Upper lobe of right lung (tissue), 1 donor: ENCODE measurements at regions not wholly inside any gene's neighbourhood (a gene's known extent, or its start where the extent isn't known, plus 50 kb on each side); places are given as distances from the start of the nearest gene placed in this dataset.

Source experiments
- ATAC-seq: fragments of 200-7000 bp; cut with Tn5 transposase; one replicate; pipeline ENCODE4 v1.9.1; 2020; ENCODE audit warnings: mild to moderate bottlenecking, moderate library complexity
- DNase-seq: peaks from one replicate; pipeline ENCODE4 v3.0.0-alpha.2; 2020
- H3K27ac ChIP-seq: fragments of 200-600 bp; one replicate; pipeline ENCODE4 v1.8.0; 2022
- H3K27me3 ChIP-seq: fragments of 200-600 bp; one replicate; pipeline ENCODE4 v1.8.0; 2022; ENCODE audit warnings: mild to moderate bottlenecking
- H3K36me3 ChIP-seq: fragments of 200-600 bp; one replicate; pipeline ENCODE4 v1.8.0; 2022
- H3K4me1 ChIP-seq: fragments of 200-600 bp; one replicate; pipeline ENCODE4 v1.8.0; 2022
- H3K4me3 ChIP-seq: fragments of 200-600 bp; one replicate; pipeline ENCODE4 v1.8.0; 2022; ENCODE audit warnings: mild to moderate bottlenecking
- H3K9me3 ChIP-seq: fragments of 200-600 bp; one replicate; pipeline ENCODE4 v1.8.0; 2022
- intact Hi-C: fragments of 100-400 bp; cut with DNase I; formaldehyde crosslinking; loops from one replicate; pipeline ENCODE4 v1.11.0; 2022
- TF ChIP-seq, protein P1 (sequence below): fragments of 200-600 bp; IDR thresholded peaks from one replicate; pipeline ENCODE4 v1.8.0; 2022; ENCODE audit warnings: antibody characterized with exemption
- donor health status: DM: no; HTN: yes; CAD: no; lungs with severe emphysema.

DNA sequence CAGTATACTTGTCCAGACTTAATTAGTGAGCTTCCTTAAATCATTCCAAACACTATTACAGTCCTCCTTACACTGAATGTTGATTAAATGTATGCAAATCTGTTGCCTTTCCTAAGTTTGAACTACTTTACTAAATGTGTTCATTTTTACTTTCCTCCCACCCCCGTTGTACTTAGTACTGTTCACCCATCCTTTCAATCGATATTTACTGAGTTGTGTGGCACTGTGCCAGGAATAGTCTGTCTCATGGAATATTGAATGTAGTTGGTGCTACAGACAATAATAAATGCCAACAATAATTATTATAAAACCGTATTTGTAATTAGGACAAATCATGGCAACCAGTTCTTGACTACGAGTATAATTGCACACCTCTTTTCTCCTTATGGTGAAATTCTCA, 335.7 kb downstream of the GPR37 start:
- ATAC-seq = no peak
- intact Hi-C loops = no loop called here
- TF ChIP-seq, protein P1, sequence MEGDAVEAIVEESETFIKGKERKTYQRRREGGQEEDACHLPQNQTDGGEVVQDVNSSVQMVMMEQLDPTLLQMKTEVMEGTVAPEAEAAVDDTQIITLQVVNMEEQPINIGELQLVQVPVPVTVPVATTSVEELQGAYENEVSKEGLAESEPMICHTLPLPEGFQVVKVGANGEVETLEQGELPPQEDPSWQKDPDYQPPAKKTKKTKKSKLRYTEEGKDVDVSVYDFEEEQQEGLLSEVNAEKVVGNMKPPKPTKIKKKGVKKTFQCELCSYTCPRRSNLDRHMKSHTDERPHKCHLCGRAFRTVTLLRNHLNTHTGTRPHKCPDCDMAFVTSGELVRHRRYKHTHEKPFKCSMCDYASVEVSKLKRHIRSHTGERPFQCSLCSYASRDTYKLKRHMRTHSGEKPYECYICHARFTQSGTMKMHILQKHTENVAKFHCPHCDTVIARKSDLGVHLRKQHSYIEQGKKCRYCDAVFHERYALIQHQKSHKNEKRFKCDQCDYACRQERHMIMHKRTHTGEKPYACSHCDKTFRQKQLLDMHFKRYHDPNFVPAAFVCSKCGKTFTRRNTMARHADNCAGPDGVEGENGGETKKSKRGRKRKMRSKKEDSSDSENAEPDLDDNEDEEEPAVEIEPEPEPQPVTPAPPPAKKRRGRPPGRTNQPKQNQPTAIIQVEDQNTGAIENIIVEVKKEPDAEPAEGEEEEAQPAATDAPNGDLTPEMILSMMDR = no peak

DNA sequence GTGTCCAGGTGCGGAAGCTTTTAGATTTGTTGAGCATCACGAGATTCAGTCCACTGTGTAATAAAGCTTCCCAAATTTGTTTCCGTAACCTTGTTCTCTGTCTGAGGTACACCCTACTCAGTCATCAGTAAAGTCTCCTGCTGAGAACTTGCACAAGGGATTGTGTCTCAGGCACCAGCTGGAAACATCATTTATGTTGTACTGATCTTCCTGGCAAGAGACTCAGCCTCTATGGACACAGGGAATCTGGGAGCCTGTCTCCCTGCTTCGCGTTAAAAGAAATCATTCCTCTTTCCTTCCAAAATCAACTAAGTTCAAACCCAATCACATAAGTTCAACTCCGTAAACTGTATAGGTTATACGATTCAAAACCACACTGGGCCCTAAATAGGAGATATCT, 336.8 kb downstream of the GPR37 start:
- H3K4me3 ChIP-seq = no peak overlapping the region
- DNase-seq = no peak
- ATAC-seq = no peak
- H3K27me3 ChIP-seq = no peaks in the 10 kb centered on the region
- H3K9me3 ChIP-seq = no peaks in the 10 kb centered on the region
- no peaks in the 10 kb centered on the region for H3K36me3 ChIP-seq
- TF ChIP-seq, protein P1 = no peak
- H3K4me1 ChIP-seq = no peaks in the 10 kb centered on the region
- H3K27ac ChIP-seq = no peak overlapping the region
- intact Hi-C loops = no loop called here

More for the DNA sequence above, 335.7 kb downstream of the GPR37 start:
- Histone ChIP-seq H3K9me3 (no peaks in the 10 kb centered on the region), H3K4me1 (no peaks in the 10 kb centered on the region), H3K36me3 (no peaks in the 10 kb centered on the region), H3K27me3 (no peaks in the 10 kb centered on the region), H3K4me3 (no peak overlapping the region), H3K27ac (no peak overlapping the region)
- no peak for DNase-seq

DNA sequence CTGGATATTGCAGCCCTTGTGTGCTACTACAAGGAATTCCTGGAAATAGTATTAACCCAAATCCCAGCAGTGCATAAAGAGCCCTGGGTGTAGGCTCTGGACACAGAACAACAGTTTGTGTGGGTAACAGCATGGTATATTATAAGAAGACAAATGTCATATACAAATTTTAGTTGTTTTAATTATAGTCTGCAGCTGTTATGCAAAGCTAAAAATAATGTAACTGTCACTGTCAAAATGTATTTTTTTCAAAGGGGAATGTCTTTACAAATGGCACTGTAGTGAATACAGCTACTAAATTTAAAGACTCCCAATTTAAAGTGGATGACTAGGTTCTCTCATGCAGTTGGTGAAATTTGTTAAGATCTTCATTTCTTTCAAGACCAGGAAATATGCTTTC, 339.0 kb downstream of the GPR37 start:
- Histone ChIP-seq H3K36me3 (no peaks in the 10 kb centered on the region), H3K4me1 (no peaks in the 10 kb centered on the region), H3K27me3 (no peaks in the 10 kb centered on the region), H3K27ac (no peak overlapping the region), H3K4me3 (no peak overlapping the region), H3K9me3 (no peaks in the 10 kb centered on the region)
- ATAC-seq (no peak), DNase-seq (no peak)
- TF ChIP-seq, protein P1 = no peak
- intact Hi-C loops = no loop called here

DNA sequence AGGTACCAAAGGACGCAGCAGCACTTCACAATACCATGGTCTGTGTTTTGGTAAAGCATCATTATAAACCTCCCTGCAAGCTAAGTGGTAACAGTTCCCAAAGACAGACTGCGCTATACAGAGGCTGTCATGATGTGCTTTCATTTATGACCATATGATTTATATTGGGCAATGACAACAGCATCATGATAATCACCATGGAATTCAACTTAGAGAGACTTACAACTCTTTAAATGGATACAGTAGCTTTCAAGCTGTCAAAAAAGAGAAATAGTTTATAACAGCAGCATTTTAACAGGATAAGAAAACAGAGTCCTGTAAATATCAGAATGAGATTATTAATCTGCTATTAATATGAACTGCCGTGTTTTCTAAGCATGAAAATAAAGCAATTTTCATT, 341.7 kb downstream of the GPR37 start:
- ATAC-seq (no peak), DNase-seq (no peak)
- intact Hi-C loops = no loop called here
- H3K27ac ChIP-seq = no peak overlapping the region
- no peaks in the 10 kb centered on the region for H3K27me3 ChIP-seq
- TF ChIP-seq, protein P1 = no peak
- H3K4me3 ChIP-seq = no peak overlapping the region
- no peaks in the 10 kb centered on the region for H3K9me3 ChIP-seq
- no peaks in the 10 kb centered on the region for H3K36me3 ChIP-seq
- H3K4me1 ChIP-seq = no peaks in the 10 kb centered on the region

DNA sequence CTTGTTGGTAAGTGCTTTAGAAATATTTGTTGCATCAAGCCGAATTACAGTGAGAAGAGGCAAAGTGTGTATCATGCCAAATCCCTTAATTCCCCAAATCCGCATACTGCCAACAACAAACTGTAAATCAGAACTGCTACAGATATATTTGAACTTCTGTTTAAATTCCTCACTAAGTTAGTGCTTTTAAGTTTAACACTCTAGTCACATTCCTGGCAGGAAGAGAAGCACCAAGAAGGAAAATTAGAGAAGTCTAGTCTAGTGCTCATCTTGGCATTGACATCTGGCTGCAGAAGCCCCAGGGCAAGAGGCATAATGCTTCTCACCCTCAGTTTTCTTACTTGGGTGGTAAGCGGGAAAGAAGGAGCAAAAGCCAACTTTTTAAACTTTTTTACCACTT, 343.5 kb downstream of the GPR37 start:
- ATAC-seq (no peak), DNase-seq (no peak)
- H3K4me3 ChIP-seq = no peak overlapping the region
- H3K4me1 ChIP-seq = no peaks in the 10 kb centered on the region
- intact Hi-C loops = no loop called here
- no peaks in the 10 kb centered on the region for H3K27me3 ChIP-seq
- no peaks in the 10 kb centered on the region for H3K36me3 ChIP-seq
- H3K27ac ChIP-seq = no peak overlapping the region
- TF ChIP-seq, protein P1 = no peak
- H3K9me3 ChIP-seq = no peaks in the 10 kb centered on the region

DNA sequence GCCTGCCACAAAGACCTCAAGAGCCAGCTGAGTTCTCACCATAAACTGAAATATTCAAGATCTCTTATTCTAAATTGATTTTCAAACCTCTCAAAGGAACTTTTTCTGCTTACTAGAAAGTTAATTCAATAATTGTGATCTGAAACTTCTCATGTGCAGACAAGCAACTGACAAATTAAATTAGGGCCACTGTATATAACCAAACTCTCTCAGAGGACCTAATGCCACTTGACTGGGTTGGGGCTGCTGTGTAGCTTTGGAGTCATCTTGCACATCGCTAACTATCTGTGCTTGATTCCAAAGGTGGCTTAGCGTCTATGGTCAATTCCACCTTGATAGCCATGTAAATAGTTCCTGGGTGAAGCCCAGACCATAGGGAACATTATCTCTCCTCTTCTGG, 345.2 kb downstream of the GPR37 start:
- ATAC-seq = no peak
- intact Hi-C loops = no loop called here
- DNase-seq = no peak
- Histone ChIP-seq H3K4me1 (no peaks in the 10 kb centered on the region), H3K4me3 (no peak overlapping the region), H3K27me3 (no peaks in the 10 kb centered on the region), H3K36me3 (no peaks in the 10 kb centered on the region), H3K9me3 (no peaks in the 10 kb centered on the region), H3K27ac (no peak overlapping the region)
- TF ChIP-seq, protein P1 = no peak
